Fibroblast of peridontal ligament (primary cell): ENCODE measurements at regions not wholly inside any gene's neighbourhood (a gene's known extent, or its start where the extent isn't known, plus 50 kb on each side); places are given as distances from the start of the nearest gene placed in this dataset.
"Not testable (repeated sequence)": the region's sequence is repeated elsewhere in the genome, so short reads cannot be mapped to it uniquely, and the experiment has no call there.

Experiments used
- DNase-seq: peaks from one replicate; pipeline ENCODE4 v3.0.0-alpha.2; 2010; ENCODE audit errors: extremely low read depth

- DNase-seq, result no peak
These were observed 80.4 kb upstream of the ZCCHC2 start for GRCh38 chr18:62442391-62442790.

- no peak for DNase-seq
These were observed 77.4 kb upstream of the ZCCHC2 start for GRCh38 chr18:62445386-62445917.

- DNase-seq, result no peak
These were observed 76.3 kb upstream of the ZCCHC2 start for GRCh38 chr18:62446511-62446910.

GRCh38 chr18:62447652-62448051 is 75.2 kb upstream of the ZCCHC2 start:
- DNase-seq, result no peak

GRCh38 chr18:62448426-62448825 is 74.4 kb upstream of the ZCCHC2 start:
- DNase-seq, result no peak

- no peak for DNase-seq
These were observed 73.2 kb upstream of the ZCCHC2 start for GRCh38 chr18:62449490-62450104.

GRCh38 chr18:62450175-62450545 is 72.7 kb upstream of the ZCCHC2 start:
- no peak for DNase-seq

GRCh38 chr18:62450546-62451410 is 72.0 kb upstream of the ZCCHC2 start:
- peak; percentile 86 for DNase-seq

GRCh38 chr18:62452280-62452831 is 70.5 kb upstream of the ZCCHC2 start:
- DNase-seq, result no peak

- DNase-seq, result no peak
These were observed 69.0 kb upstream of the ZCCHC2 start for GRCh38 chr18:62453864-62454263.

GRCh38 chr18:62454527-62454926 is 68.3 kb upstream of the ZCCHC2 start:
- no peak for DNase-seq

- DNase-seq, result no peak
These were observed 67.6 kb upstream of the ZCCHC2 start for GRCh38 chr18:62455222-62455621.

GRCh38 chr18:62457877-62458276 is 64.9 kb upstream of the ZCCHC2 start:
- no peak for DNase-seq

GRCh38 chr18:62458346-62458745 is 64.5 kb upstream of the ZCCHC2 start:
- DNase-seq, result no peak

- DNase-seq, result no peak
These were observed 63.7 kb upstream of the ZCCHC2 start for GRCh38 chr18:62458868-62459716.

GRCh38 chr18:62460851-62461300 is 61.9 kb upstream of the ZCCHC2 start:
- DNase-seq, result no peak

GRCh38 chr18:62461591-62461990 is 61.2 kb upstream of the ZCCHC2 start:
- no peak for DNase-seq

GRCh38 chr18:62464266-62464665 is 58.6 kb upstream of the ZCCHC2 start:
- DNase-seq, result no peak

- DNase-seq, result not testable (repeated sequence)
These were observed 53.7 kb upstream of the ZCCHC2 start for GRCh38 chr18:62469131-62469530.
